GM21786 (cell line): ENCODE measurements at regions not wholly inside any gene's neighbourhood (a gene's known extent, or its start where the extent isn't known, plus 50 kb on each side); places are given as distances from the start of the nearest gene placed in this dataset.

Source experiments
- ATAC-seq: cut with Tn5 transposase; IDR thresholded peaks from one replicate; pipeline ENCODE4 v1.9.1; 2021; ENCODE audit not compliant: unreplicated experiment

DNA sequence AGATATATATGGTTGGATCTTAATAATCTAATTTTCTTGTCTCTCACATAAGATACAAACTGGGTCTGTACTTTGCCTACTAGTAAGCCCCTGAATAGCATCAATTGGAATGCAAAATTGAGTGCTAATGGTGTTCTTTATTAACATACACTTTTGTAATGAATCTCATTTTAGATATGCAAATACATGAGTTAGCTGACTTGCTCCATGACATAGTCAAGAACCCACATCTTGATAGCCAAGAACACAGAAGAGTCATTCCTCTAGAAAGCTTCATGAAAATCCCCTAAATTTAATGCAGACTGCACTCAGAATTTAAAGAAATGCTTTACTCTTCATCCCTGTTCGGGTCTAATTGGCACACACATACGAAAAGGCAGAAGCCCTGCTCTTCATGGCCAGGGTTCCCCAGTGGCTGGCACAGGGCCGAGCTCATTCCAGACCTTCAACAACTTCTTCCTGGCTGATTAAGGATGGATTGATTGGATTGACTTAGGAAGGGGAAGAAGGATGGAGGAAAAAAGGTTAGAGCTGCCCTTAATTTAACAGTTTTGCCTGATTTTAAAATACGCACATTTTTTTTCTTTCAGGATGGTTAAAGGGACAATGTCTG, 431.1 kb upstream of the KLF6 start:
- no peak for ATAC-seq

DNA sequence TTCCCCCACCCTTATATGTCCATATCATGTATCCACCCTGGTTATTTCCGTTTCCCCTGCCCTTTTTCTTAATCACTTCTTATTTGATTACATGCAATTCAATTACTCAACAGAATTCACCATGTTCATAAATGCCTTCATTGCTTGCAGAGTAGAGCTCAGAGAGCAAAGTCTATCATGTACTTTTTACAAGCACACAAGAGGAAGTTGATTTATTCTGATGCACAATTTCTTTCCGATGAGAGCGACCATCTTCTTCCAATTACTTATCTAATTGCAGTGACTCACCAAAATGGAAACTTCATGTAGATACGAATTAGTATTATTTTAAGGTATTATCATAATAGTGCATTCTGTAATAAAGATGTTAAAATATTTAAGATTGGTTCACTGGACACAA, 430.5 kb upstream of the KLF6 start:
- ATAC-seq: no peak

DNA sequence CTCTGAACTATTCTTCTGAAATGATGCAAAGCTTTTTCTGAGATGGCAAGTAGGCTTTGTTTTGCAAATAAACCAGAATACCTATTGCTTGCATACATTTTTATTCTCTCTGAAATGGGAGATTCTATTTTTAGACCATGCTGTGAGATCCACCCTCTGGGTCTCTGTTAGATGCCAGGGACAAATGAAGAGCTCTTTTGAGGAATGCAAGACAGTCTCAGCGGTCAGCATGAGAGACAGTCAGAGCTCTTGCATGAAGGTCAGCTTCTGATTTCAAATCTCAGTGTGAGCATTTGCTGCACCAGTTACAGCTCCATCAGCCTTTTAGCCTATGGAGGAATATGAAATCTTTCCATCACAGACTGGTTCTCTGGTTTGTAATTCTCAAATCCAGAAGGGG, 429.9 kb upstream of the KLF6 start:
- ATAC-seq: no peak

DNA sequence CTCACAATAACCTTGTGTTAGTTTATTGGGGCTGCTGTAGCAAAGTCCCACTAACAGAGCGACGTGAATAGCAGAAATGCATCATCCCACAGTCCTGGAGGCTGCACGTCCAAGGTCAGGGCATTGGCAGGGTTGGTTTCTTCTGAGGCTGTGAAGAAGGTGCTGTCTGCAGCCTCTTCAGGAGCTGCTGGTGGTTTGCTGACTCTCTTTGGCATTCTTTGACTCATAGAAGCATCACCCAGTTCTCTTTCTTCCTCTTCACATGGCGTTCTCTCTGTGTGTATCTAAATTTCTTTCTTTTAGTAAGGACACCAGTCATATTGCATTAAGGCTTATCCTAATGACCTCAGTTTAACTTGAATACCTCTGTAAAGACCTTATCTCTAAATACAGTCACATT, 428.4 kb upstream of the KLF6 start:
- ATAC-seq: no peak

DNA sequence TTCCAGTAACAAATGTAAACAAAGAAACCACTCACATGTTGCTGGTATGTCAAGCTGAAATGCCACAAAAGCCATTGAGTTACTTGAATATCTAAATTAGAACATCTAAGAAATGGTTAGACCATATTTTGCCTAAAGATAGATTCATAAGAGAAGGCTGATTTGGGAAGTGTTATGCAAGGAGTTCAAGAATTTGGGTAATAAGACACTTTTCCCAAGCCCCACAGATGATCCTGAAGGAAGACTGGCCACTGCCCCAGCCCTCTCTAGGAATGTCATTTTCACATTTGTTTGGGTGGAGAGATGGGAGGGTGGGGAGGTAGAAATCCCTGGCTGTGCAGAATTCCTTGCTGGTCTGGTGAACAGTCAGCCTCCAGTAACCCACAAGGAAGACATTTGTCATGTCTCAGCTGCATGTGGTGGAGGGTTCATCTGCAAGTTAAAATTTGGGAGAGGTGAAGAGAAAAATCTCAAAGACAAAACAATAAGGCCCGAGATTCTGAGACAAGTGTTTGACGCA, 427.2 kb upstream of the KLF6 start:
- ATAC-seq: no peak

DNA sequence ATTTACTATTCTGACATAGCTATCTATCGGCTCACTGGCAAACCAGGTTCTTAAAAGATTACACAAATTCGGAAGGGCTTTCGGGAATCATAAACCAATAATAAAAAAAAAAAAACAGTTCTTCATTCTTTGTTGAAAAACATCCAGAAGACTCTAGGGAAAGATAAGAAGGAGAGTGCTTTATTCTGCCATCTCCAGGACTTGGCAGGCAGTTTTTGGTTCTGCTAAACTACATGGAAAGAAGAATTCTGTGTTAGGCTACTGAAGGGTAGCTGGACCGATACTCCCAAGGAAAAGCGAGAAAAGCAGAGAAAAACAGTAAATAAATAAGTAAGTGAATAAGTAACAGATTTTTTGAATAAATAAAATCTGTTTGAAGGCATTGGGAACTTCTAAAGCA, 423.5 kb upstream of the KLF6 start:
- no peak for ATAC-seq

DNA sequence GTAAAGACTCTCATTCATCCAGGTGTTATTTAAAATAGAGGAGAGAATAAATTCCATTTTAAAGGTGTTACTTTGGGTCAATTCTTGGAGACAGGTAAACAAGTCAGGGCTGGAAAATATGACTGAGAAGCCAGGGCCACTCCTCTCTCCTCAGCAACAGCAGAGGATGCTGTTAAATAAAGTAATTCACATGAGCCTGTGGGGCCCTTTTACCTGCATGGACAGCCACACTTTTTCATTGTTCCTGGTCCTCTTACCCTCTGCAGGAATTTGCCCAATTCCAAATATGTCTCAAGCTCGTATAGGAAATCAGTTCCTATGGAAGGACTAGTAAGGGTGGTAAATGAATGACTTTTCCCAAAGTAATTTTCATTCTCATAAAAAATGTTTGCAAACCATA, 420.1 kb upstream of the KLF6 start:
- ATAC-seq: no peak

DNA sequence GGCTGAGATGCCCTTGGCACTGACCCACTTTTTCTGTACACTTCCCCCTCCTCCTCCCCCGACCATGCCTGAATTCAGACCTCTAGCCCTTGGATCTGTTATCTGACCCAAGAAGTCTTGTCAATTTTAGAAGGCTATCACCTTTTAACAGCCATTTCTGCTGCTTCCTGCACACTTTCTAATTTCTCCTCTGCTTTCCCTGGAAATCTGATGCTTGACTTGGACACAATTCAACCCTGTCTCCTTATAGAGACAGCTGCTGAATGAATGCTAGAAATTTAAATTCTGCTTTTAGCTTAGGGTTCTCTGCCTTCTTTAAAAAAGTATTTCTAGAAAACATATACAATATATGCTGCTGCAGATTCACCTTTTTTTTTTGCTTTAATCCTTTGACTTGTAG, 417.9 kb upstream of the KLF6 start:
- ATAC-seq: no peak

DNA sequence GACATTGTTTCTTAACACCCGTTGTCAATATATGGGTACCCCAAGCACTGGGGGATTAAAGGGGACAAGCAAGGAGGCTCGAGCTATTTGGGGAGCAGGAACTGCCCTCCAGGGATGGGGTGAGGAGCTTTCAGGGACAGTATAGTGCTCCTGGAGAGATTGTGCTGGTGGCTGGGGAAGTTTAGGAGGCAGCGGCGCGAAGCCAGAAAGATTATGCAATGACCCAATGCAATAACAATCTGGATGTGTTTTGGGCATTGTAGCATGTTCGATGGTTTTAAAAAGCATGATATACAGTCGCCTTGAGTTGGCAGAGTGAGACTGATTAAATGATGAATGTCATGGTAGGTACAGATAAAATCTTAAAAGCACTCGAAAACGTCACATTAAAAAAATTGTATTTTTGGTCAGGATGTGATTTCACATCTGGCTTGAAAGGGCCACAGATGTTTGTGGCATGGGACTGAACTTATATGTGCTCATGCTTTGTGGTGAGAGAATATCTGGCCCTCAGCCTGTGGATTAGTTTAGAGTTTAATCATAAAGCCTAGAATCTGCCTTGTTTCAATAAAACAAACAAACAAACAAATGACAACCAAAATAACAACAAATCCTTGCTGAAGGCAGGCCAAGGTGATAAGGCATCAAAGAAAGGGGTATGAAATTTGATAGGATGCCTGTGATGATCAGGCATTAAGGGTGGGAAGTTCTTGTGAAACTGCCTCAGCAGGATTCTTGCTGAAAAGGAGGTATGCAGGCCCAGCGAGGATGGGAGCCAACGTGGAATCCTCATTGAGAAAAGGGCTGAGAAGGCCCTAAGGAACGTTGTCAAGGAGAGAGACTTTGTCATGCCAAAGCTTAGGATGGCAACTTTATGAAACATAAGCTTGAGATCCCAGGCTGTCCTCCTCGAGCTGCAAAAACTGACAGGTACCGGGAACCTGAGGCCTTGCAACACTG, 417.1 kb upstream of the KLF6 start:
- no peak for ATAC-seq

DNA sequence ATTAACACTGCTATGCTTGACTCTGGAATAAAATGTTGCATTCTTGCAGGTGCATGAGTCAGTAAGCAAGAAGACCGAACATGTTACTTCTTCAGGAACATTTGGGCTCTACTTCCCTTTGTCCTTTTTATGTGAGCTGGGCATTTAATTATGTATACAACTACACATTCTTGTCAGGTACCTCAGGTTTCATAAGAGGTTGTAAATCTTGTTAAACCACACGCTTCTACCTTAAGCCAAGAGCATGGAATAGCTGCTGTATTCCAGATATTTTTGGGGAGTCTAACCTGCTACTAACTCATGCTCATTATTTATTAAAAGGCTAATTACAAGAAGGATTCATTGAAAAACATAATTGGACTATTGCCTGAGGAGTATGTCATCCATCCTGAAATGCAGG, 414.2 kb upstream of the KLF6 start:
- ATAC-seq: no peak

DNA sequence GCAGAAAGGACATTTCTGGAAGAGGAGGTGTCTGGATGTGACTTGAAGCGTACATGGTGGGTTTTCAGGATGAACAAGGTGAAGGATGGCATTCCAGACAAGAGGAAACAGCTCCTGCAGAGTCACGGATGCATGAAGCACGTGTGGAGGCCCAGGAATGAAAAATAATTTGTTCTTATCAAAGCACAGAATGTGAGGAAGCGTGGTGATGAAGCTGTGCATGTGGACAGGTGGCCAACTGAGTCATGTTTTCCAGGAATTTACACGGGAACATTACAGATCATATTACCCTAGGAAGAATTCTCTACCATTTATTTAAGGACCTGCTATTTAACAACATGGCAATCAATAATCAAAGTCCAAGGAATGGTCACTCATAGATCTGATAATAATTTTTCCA, 413.2 kb upstream of the KLF6 start:
- no peak for ATAC-seq

DNA sequence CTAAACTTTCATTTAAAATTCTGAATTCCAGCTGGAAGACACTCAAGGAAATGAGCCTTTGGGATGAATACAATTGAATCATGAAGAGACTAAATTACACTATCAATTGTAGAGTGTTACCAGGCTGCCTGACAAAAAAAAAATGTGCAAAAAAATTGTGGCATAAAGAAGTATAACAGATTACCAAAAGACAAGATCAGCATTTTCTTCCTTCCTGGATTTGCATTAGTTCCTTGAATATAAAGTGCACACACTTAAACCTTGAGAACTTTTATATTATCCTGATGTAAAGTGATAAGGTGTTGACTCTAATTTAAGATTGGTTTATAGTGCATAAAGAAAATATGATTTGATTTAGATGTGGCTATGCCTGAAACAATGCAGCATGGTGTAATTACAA, 412.7 kb upstream of the KLF6 start:
- ATAC-seq: no peak

DNA sequence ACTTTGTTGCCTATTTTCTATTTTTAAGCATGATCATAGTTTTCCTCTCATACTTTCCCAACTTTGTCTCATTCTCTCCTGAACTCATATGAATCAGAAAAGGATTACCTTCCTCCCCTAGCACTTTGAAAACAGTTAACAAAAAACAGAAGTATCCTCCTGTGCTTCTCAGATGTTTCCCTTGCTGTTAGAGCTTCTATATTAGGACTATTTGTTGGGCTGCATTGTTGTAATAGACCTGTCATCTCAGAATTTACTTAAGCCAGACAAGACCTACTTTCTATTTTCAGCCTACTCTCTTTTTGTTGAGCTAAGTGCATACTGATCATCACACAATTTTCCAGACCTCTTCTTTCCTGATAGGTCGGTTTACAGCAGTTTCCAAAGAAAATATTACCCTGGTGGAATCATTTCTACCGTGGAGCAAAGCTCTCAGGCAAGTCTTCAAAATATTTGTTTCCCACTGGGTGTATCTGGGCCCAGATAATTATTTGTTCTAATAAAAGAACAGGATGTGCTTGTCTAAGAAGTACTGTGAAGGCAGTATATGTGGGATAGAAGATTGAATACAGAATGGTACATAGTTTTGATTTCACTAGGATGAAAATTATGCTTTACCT, 411.9 kb upstream of the KLF6 start:
- ATAC-seq: no peak

DNA sequence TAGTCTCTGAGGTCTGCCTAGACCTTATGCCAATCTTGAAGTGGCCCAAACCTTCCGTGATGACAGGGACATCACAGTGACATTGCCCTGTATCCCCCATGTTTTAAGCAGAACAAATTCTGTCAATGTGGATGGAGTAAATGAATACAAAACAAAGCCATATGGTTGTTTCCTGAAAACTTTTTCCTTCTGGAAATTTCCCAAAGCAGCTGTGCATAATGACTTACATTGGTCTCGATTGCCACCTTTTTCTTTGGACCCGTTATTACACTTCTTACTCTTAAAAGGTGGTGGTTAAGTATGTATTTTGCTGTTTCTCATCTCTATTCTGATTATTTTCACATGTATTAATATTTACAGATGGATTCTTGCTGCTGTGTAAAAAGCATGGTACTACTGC, 411.2 kb upstream of the KLF6 start:
- no peak for ATAC-seq

DNA sequence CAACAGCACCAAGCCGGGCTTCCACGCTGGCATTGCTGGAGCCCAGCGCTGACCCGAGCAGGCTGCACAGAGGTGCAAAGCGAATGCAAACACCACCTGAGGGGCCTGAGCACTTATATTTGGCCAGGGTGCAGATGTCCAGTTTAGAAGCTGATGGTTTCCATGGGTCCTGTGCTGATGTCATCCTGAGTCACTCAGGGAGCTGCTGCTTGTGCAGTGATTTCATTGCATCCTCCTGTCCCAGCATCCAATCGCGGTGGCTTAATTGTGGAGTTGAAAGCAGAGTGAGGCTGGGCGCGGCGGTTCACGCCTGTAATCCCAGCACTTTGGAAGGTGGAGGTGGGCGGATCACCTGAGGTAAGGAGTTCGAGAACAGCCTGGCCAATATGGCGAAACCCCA, 410.2 kb upstream of the KLF6 start:
- no peak for ATAC-seq

DNA sequence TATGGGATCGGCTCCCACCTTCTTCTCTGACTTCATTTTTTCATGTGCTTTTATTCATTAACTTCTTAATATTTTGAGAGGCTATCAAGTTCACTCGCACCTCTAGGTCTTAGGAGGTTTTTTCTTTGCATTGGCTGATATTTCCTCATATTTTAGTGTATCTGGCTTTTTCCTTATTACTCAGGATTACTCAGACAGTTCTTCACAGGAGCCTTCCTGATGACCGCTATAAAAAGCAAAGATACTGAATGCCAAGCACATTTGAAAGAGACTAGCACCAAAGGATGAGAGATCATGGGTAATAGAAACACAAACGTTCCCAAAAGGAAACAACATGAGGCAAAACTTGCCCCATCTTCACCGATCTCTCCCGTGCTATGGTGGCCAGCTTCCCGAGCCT, 409.2 kb upstream of the KLF6 start:
- no peak for ATAC-seq

DNA sequence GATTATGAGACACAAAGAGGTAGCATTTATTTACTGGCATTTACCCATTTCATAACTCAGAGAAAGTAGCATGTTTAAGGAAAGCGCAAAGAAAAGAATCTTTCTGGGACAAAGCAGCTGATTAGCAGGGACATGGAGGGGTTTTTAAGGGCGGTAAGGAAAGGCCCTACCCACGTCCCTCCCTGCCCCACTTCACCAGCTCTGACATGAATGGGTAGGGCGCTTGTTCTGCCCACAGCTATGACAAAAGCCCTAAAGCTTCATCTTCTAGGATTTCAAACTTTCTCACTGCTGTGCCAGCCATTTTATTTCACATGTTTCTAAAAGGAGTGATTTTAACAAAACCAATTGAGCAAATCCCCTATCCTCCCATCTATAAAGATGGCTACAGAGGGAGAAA, 406.9 kb upstream of the KLF6 start:
- no peak for ATAC-seq

DNA sequence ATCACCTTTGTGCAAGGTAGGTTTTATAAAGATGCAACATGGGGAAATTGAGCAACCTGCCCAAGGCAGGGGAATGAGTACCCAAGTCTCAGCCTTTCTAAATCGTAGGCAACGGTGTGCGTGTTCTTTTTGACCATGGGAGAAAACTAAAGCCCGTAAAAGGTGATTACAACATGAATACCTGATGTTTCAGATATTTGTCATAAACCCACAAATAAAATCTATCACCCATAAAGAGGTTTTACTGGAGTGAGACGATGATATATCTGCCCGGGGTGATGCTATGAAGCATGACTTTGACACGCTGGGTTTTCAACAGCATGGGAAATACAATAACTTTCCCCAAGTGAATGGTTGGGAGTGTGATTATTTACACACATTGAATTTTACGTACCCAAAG, 406.3 kb upstream of the KLF6 start:
- ATAC-seq: no peak

DNA sequence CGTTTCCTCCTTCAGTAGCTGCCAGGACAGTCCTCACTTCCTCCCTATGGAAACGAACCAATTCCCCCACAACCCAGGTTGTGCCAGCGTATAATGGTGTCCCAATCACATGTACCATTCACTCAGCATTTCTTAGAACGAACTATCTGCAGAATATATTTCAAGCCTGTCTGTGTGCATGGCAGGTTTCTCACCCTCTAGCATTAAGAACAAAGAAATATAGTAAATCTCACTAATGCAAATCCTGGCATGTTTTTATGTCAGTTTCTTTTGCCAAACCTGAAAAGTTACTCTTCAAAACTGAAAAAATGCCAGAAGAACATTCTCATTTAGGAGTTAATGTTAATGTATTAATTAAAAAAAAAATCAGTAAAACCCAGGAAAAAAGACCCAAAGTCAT, 405.9 kb upstream of the KLF6 start:
- ATAC-seq: no peak

DNA sequence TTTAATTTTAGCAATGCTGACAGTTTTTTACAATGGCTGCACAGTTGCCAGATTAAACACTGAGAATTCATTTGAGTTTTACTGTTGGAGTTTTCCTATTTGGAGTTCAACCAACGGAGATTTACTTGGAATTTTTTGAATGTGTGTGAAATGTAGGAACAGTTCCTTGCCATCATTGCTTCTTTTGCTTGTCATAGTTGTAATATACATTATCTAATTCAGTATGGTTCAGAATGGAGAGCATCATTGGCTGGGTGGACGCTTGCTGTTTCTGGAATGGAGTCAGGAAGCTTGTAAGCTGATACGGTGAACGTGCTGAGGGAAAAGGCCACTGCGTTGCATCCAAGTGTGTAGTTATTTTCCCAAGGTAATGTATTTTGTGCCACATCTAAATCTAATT, 404.3 kb upstream of the KLF6 start:
- no peak for ATAC-seq

DNA sequence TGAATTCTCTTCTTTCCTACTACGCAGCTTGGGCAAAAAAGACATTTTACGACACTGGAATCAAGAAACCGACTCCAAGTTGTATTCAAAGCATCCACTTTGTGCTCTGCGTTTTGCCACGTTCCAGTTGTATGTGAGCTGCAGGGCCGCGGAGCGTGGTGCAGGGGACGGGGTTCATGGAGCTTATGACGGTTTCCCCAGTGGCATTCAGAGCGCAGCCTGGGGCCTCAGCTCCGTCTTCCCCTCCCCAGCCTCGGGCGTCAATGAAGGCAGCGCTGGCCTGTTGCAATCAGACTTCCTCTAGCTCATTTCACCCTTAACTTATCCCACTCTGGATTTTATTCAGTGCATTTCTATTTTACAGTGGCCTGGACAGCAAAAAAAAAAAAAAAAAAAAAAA, 403.4 kb upstream of the KLF6 start:
- no peak for ATAC-seq
